Mesenchymal stem cell (in vitro differentiated cells and primary cell): ENCODE measurements at regions not wholly inside any gene's neighbourhood (a gene's known extent, or its start where the extent isn't known, plus 50 kb on each side); places are given as distances from the start of the nearest gene placed in this dataset.
A peak's percentile ranks its signal among the peaks of the same experiment; 100 is the strongest.

ENCODE experiments used
- DNase-seq: peaks from one replicate; pipeline ENCODE4 v3.0.0-alpha.2; 2013
- H2AFZ ChIP-seq: one replicate; pipeline ENCODE4 v1.6.1; 2013; ENCODE audit warnings: low read depth, mild to moderate bottlenecking, control low read depth, inconsistent platforms, low read length, moderate library complexity
- H2AK5ac ChIP-seq: 2 replicates; pipeline ENCODE4 v1.6.1; 2013; ENCODE audit warnings: low read length, moderate library complexity, mild to moderate bottlenecking, inconsistent platforms; ENCODE audit not compliant: severe bottlenecking
- H2BK120ac ChIP-seq: one replicate; pipeline ENCODE4 v1.6.1; 2013; ENCODE audit warnings: low read depth, mild to moderate bottlenecking, inconsistent platforms, low read length, moderate library complexity
- H2BK12ac ChIP-seq, 2 experiments: one replicate each; pipeline ENCODE4 v1.6.1; 2013; ENCODE audit warnings: inconsistent platforms in 2 of 2, low read length in 2 of 2, mild to moderate bottlenecking in 2 of 2, moderate library complexity in 2 of 2, control low read depth in 1 of 2
- H2BK15ac ChIP-seq: one replicate; pipeline ENCODE4 v1.6.1; 2013; ENCODE audit warnings: mild to moderate bottlenecking, low read depth, inconsistent platforms; ENCODE audit not compliant: poor library complexity, severe bottlenecking
- H2BK5ac ChIP-seq: 2 replicates; pipeline ENCODE4 v1.6.1; 2013; ENCODE audit warnings: low read depth, mild to moderate bottlenecking, low read length, control low read depth, inconsistent platforms; ENCODE audit not compliant: poor library complexity, severe bottlenecking
- H3K14ac ChIP-seq, 2 experiments: one replicate each; pipeline ENCODE4 v1.6.1; 2013; ENCODE audit warnings: inconsistent platforms in 2 of 2, low read length in 2 of 2, control low read depth in 1 of 2, mild to moderate bottlenecking in 1 of 2, moderate library complexity in 1 of 2
- H3K18ac ChIP-seq, 2 experiments: one replicate each; pipeline ENCODE4 v1.6.1; 2013; ENCODE audit warnings: inconsistent platforms in 2 of 2, low read length in 2 of 2, control low read depth in 1 of 2, low read depth in 1 of 2, mild to moderate bottlenecking in 1 of 2
- H3K23ac ChIP-seq, 2 experiments: one replicate each; pipeline ENCODE4 v1.6.1; 2013; ENCODE audit warnings: inconsistent platforms in 2 of 2, low read length in 2 of 2, mild to moderate bottlenecking in 2 of 2, moderate library complexity in 2 of 2, control low read depth in 1 of 2
- H3K27ac ChIP-seq: 2 replicates; pipeline ENCODE4 v1.5.1; 2013; ENCODE audit warnings: mild to moderate bottlenecking, moderate library complexity, low read length, control low read depth, inconsistent platforms; ENCODE audit not compliant: poor library complexity, severe bottlenecking
- H3K27me3 ChIP-seq, 2 experiments: 2 replicates each; pipeline versions ENCODE4 v1.6.1 to v1.7.0; 2013; ENCODE audit warnings: low read length in 2 of 2, mild to moderate bottlenecking in 2 of 2, moderate library complexity in 2 of 2, control low read depth in 1 of 2, inconsistent platforms in 1 of 2; ENCODE audit not compliant: control insufficient read depth in 1 of 2, insufficient read depth in 1 of 2
- H3K36me3 ChIP-seq, 2 experiments: 2 replicates each; pipeline versions ENCODE4 v1.6.1 to v1.7.0; 2013; ENCODE audit warnings: low read length in 2 of 2, control low read depth in 1 of 2, inconsistent platforms in 1 of 2, low read depth in 1 of 2, mild to moderate bottlenecking in 1 of 2; ENCODE audit not compliant: insufficient read depth in 2 of 2, control insufficient read depth in 1 of 2
- H3K4ac ChIP-seq, 2 experiments: one replicate each; pipeline ENCODE4 v1.6.1; 2013; ENCODE audit warnings: inconsistent platforms in 2 of 2, low read length in 2 of 2, mild to moderate bottlenecking in 2 of 2, moderate library complexity in 2 of 2, control low read depth in 1 of 2, low read depth in 1 of 2
- H3K4me1 ChIP-seq: 2 replicates; pipeline ENCODE4 v1.6.1; 2013; ENCODE audit warnings: low read depth, low read length, control low read depth; ENCODE audit not compliant: control insufficient read depth, insufficient read depth
- H3K4me2 ChIP-seq: 2 replicates; pipeline ENCODE4 v1.6.1; 2013; ENCODE audit warnings: low read length, mild to moderate bottlenecking, inconsistent platforms; ENCODE audit not compliant: poor library complexity, severe bottlenecking
- H3K4me3 ChIP-seq, 2 experiments: 2 replicates each; pipeline versions ENCODE4 v1.5.1 to v1.7.0; 2013; ENCODE audit warnings: low read length in 2 of 2, mild to moderate bottlenecking in 2 of 2, control low read depth in 1 of 2, low read depth in 1 of 2; ENCODE audit not compliant: insufficient read depth in 1 of 2
- H3K79me1 ChIP-seq: replicated peaks from 2 replicates; pipeline ENCODE4 v1.6.1; 2013; ENCODE audit warnings: mild to moderate bottlenecking, control low read depth, low read length, inconsistent platforms; ENCODE audit not compliant: poor library complexity, severe bottlenecking
- H3K9ac ChIP-seq: 2 replicates; pipeline ENCODE4 v1.7.0; 2013; ENCODE audit warnings: mild to moderate bottlenecking, low read length, moderate library complexity
- H3K9me3 ChIP-seq: 2 replicates; pipeline ENCODE4 v1.7.0; 2013; ENCODE audit warnings: mild to moderate bottlenecking, low read length; ENCODE audit not compliant: control insufficient read depth
- H4K8ac ChIP-seq: one replicate; pipeline ENCODE4 v1.6.1; 2013; ENCODE audit warnings: inconsistent platforms, mild to moderate bottlenecking, low read length, moderate library complexity
- H4K91ac ChIP-seq: one replicate; pipeline ENCODE4 v1.6.1; 2013; ENCODE audit warnings: mild to moderate bottlenecking, low read length, inconsistent platforms
- WGBS: methylation state at CpG from one replicate; pipeline ENCODE4 v1.1.7; 2013; ENCODE audit warnings: mixed read lengths; 5-methylcytosine and 5-hydroxymethylcytosine counted together

DNA sequence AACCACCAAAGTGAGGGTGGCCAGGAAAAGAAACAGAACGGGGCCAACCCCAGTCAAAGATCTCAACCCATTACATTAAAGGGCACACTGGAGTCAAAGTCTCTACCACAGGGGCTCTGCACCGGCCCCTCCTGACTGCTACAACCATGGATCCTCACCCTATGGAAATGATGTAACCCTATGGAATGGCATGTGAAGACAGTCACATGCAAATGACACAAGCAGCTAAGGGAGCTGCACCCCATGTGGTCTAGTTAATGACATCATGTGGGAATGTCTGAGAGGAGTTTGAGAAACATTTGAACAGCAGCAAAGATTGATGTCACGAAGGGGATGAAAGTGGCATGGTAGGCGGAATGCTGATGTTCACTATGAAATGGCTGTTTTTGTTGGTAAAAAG, 298.2 kb upstream of the SLCO3A1 start:
- Histone ChIP-seq H3K9ac (no peak overlapping the region), H2AK5ac (no peak overlapping the region), H4K91ac (no peak overlapping the region), H3K4me3 (no peak overlapping the region), H2BK120ac (no peak overlapping the region), H3K14ac (no peak overlapping the region), H3K27me3 (no peaks in the 10 kb centered on the region), H3K36me3 (no peaks in the 10 kb centered on the region), H2BK15ac (no peak overlapping the region), H3K4me2 (no peak overlapping the region), H4K8ac (no peak overlapping the region), H2BK5ac (no peak overlapping the region), H3K18ac (no peak overlapping the region), H3K23ac (no peak overlapping the region), H2BK12ac (no peak overlapping the region), H3K4ac (no peak overlapping the region), H2AFZ (no peak overlapping the region), H3K4me1 (no peaks in the 10 kb centered on the region), H3K79me1 (no peaks in the 10 kb centered on the region), H3K27ac (no peak overlapping the region), H3K9me3 (no peaks in the 10 kb centered on the region)
- 72% methylated on average over 4 of the region's 4 CpGs for WGBS
- DNase-seq: no peak

DNA sequence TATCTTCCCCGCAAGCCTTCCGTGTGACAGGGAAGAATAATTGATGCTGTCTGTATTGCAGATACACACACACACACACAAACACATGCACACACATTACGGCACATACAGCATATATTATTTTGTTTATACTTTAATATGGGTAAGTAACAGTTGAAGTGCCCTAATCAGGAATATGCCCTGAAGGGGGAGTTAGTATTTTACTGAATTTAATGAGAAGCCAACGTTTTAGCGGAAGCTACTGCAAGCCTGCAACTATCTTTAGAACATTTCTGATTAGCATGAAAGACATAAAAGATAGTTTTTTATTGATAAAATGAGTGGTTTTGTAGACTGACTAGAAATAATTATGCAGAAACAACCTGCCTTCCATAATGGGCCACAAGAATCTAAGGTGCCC, 296.6 kb upstream of the SLCO3A1 start:
- Histone ChIP-seq H3K9me3 (no peaks in the 10 kb centered on the region), H3K4me3 (no peak overlapping the region), H3K79me1 (no peaks in the 10 kb centered on the region), H3K27me3 (no peaks in the 10 kb centered on the region), H3K4me1 (no peaks in the 10 kb centered on the region), H2BK5ac (no peak overlapping the region), H3K14ac (no peak overlapping the region), H2BK15ac (no peak overlapping the region), H3K4me2 (no peak overlapping the region), H3K23ac (no peak overlapping the region), H2AFZ (no peak overlapping the region), H4K91ac (no peak overlapping the region), H3K36me3 (no peaks in the 10 kb centered on the region), H2BK120ac (no peak overlapping the region), H3K27ac (no peak overlapping the region), H3K4ac (no peak overlapping the region), H2AK5ac (no peak overlapping the region), H4K8ac (no peak overlapping the region), H3K9ac (no peak overlapping the region), H3K18ac (no peak overlapping the region), H2BK12ac (no peak overlapping the region)
- no peak for DNase-seq
- 80% methylated on average over 1 of the region's 5 CpGs for WGBS

DNA sequence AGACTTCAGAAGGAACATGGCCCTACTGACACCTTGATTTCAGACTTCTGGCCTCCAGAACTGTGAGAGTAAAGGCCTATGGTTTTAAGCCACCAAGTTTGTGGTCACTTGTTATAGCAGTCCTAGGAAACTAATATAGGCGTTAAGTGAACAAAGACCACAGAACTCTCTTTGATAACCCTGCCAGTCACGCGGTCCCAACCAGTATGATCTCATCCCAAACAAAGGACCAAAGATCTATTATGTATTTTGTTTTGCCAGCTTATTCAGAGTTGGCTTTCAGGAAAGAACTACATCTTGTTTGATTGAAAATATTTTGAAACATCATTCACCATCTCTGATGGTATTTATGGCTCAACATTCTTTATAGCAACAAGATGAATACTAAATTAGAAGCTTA, 294.4 kb upstream of the SLCO3A1 start:
- no peak for DNase-seq
- Histone ChIP-seq H2BK12ac (no peak overlapping the region), H3K18ac (no peak overlapping the region), H3K4ac (no peak overlapping the region), H3K14ac (no peak overlapping the region), H3K79me1 (no peaks in the 10 kb centered on the region), H3K9me3 (no peaks in the 10 kb centered on the region), H3K4me1 (no peaks in the 10 kb centered on the region), H3K4me2 (no peak overlapping the region), H2BK5ac (no peak overlapping the region), H3K36me3 (no peaks in the 10 kb centered on the region), H3K27ac (no peak overlapping the region), H2BK15ac (no peak overlapping the region), H3K23ac (no peak overlapping the region), H2BK120ac (no peak overlapping the region), H2AK5ac (no peak overlapping the region), H2AFZ (no peak overlapping the region), H3K4me3 (no peak overlapping the region), H4K8ac (no peak overlapping the region), H4K91ac (no peak overlapping the region), H3K27me3 (no peaks in the 10 kb centered on the region), H3K9ac (peak overlapping the region; percentile 14)
- 97% methylated on average over 3 of the region's 3 CpGs for WGBS

DNA sequence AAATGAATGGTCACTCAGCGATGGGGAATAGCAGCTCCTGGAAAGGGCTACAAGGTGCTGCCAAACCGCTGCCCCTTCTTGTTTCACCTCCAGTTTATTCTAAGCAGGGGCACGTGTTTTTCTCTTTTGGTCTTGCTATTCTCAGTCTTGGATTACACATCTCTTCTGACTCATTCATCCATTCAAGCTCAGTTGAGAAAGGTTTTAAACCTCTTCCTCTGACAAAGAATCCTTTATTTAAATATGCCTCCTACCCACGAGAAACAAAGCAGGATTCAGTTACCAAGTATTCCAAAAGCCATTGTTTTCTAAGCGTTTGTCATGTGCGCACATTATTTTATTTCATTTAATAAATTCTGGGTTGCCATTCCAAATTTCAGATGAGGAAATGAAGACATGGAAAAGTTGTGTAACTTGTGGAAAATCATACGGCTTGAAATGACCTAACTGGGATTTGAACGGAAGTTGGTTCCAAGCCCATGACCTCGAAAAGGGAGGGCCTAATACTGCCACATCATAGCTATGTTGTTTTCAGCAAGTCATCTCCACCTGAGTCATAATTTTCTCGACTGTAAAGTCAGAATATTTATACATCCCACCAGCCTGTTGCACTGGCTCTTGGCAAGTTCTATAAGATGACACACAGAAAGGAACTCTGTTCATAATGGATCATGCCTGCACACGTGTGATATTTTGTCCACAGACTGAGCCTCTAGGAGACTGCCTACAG, 292.0 kb upstream of the SLCO3A1 start:
- no peak for DNase-seq
- no peak overlapping the region for H4K8ac ChIP-seq

More for the DNA sequence above, 292.0 kb upstream of the SLCO3A1 start:
- no peak overlapping the region for H2BK5ac ChIP-seq
- H3K4ac ChIP-seq: no peak overlapping the region
- H3K9me3 ChIP-seq: no peaks in the 10 kb centered on the region
- no peaks in the 10 kb centered on the region for H3K27me3 ChIP-seq
- H3K79me1 ChIP-seq: no peaks in the 10 kb centered on the region
- WGBS: 69% methylated on average over 10 of the region's 11 CpGs
- H3K27ac ChIP-seq: no peak overlapping the region
- no peak overlapping the region for H3K14ac ChIP-seq
- H4K91ac ChIP-seq: no peak overlapping the region
- H3K4me1 ChIP-seq: no peaks in the 10 kb centered on the region
- H3K36me3 ChIP-seq: no peaks in the 10 kb centered on the region
- no peak overlapping the region for H3K18ac ChIP-seq
- H3K23ac ChIP-seq: no peak overlapping the region
- no peak overlapping the region for H2BK120ac ChIP-seq
- no peak overlapping the region for H2AK5ac ChIP-seq
- no peak overlapping the region for H3K4me2 ChIP-seq
- H2BK15ac ChIP-seq: no peak overlapping the region
- H2AFZ ChIP-seq: no peak overlapping the region
- peak overlapping the region; percentile 94 for H3K9ac ChIP-seq
- peak overlapping the region in 1 of 2 experiments; percentile 58 for H3K4me3 ChIP-seq
- no peak overlapping the region for H2BK12ac ChIP-seq
